ENCODE measurements at regions not wholly inside any gene's neighbourhood (a gene's known extent, or its start where the extent isn't known, plus 50 kb on each side); places are given as distances from the start of the nearest gene placed in this dataset.

GRCh38 chr20:11389186-11389585 is 528.5 kb upstream of the BTBD3 start:
- TF ChIP-seq OSR1 (CRISPR knock-in tag; IDR thresholded peaks at IDR 0.05), result no peak
- TF ChIP-seq CSRNP3 (CRISPR knock-in tag; IDR thresholded peaks at IDR 0.05), result no peak
- no peak for TF ChIP-seq TOX (CRISPR knock-in tag; IDR thresholded peaks at IDR 0.05; ENCODE audit: borderline replicate concordance)
- no peak for TF ChIP-seq ZFP30 (CRISPR knock-in tag; IDR thresholded peaks at IDR 0.05)
- TF ChIP-seq RARB (CRISPR knock-in tag; IDR thresholded peaks at IDR 0.05), result no peak
